HEK293T (cell line): ENCODE measurements at regions not wholly inside any gene's neighbourhood (a gene's known extent, or its start where the extent isn't known, plus 50 kb on each side); places are given as distances from the start of the nearest gene placed in this dataset.

Experiments used
- CTCF ChIA-PET: fragments of 350-600 bp; formaldehyde crosslinking; extraction: SDS; loops from one replicate; lab custom pipeline; 2021; ENCODE audit warnings: antibody characterized with exemption, inconsistent platforms; lab: Yijun Ruan, JAX
- POLR2A ChIA-PET: fragments of 350-600 bp; formaldehyde crosslinking; extraction: SDS; loops from one replicate; lab custom pipeline; 2020; ENCODE audit warnings: antibody characterized with exemption, inconsistent platforms; lab: Yijun Ruan, JAX
- DNase-seq: peaks from one replicate; pipeline ENCODE4 v3.0.0; 2012; ENCODE audit warnings: mixed read lengths; ENCODE audit errors: extremely low spot score
- ARNT ChIP-seq: fragments of 450-650 bp; IDR thresholded peaks from 2 replicates; pipeline ENCODE4 v1.6.1; 2017; ENCODE audit warnings: mild to moderate bottlenecking
- BHLHE40 ChIP-seq: fragments of 450-650 bp; IDR thresholded peaks from 2 replicates; pipeline ENCODE4 v1.6.1; 2016; ENCODE audit warnings: mild to moderate bottlenecking, moderate library complexity, borderline replicate concordance
- CTBP1 ChIP-seq: fragments of 450-650 bp; IDR thresholded peaks from 2 replicates; pipeline ENCODE4 v1.6.1; 2016; ENCODE audit warnings: borderline replicate concordance
- ELF4 ChIP-seq: fragments of 450-650 bp; IDR thresholded peaks from 2 replicates; pipeline ENCODE4 v1.6.1; 2017; ENCODE audit warnings: antibody characterized with exemption
- FOXA1 ChIP-seq: fragments of 450-650 bp; IDR thresholded peaks from 2 replicates; pipeline ENCODE4 v1.6.1; 2016; ENCODE audit warnings: mild to moderate bottlenecking
- FOXK2 ChIP-seq: fragments of 450-650 bp; IDR thresholded peaks from 2 replicates; pipeline ENCODE4 v1.6.1; 2016; ENCODE audit warnings: mild to moderate bottlenecking
- FOXM1 ChIP-seq: fragments of 450-650 bp; IDR thresholded peaks from 2 replicates; pipeline ENCODE4 v1.6.1; 2017; ENCODE audit warnings: mild to moderate bottlenecking, borderline replicate concordance
- HDGF ChIP-seq: fragments of 450-650 bp; IDR thresholded peaks from 2 replicates; pipeline ENCODE4 v1.6.1; 2017; ENCODE audit warnings: antibody characterized with exemption, borderline replicate concordance
- L3MBTL2 ChIP-seq: fragments of 450-650 bp; conservative IDR thresholded peaks from 2 replicates; pipeline ENCODE4 v1.6.1; 2016; ENCODE audit warnings: mild to moderate bottlenecking
- LEF1 ChIP-seq: fragments of 450-650 bp; IDR thresholded peaks from 2 replicates; pipeline ENCODE4 v1.6.1; 2017; ENCODE audit warnings: mild to moderate bottlenecking, borderline replicate concordance
- NFRKB ChIP-seq: fragments of 450-650 bp; IDR thresholded peaks from 2 replicates; pipeline ENCODE4 v1.6.1; 2016; ENCODE audit warnings: mild to moderate bottlenecking, moderate library complexity
- SP1 ChIP-seq: fragments of 450-650 bp; IDR thresholded peaks from 2 replicates; pipeline ENCODE4 v1.6.1; 2017
- SUZ12 ChIP-seq: fragments of 450-650 bp; IDR thresholded peaks from 2 replicates; pipeline ENCODE4 v1.6.1; 2016; ENCODE audit warnings: mild to moderate bottlenecking
- TARDBP ChIP-seq: fragments of 450-650 bp; IDR thresholded peaks from 2 replicates; pipeline ENCODE4 v1.6.1; 2016
- ZNF384 ChIP-seq: fragments of 450-650 bp; IDR thresholded peaks from 2 replicates; pipeline ENCODE4 v1.6.1; 2016
- TF ChIP-seq, protein P1 (sequence below): fragments of 450-650 bp; IDR thresholded peaks from 2 replicates; pipeline ENCODE4 v1.6.1; 2016

GRCh38 chr10:124183617-124184016 lies 90.2 kb upstream of the CHST15 start:
- no peak for DNase-seq
- ChIA-PET CTCF (no interaction called here), POLR2A (no interaction called here)
- no peak for TF ChIP-seq SUZ12
- TF ChIP-seq ARNT, result no peak
- TF ChIP-seq CTBP1, result no peak
- no peak for TF ChIP-seq SP1
- TF ChIP-seq, protein P1, sequence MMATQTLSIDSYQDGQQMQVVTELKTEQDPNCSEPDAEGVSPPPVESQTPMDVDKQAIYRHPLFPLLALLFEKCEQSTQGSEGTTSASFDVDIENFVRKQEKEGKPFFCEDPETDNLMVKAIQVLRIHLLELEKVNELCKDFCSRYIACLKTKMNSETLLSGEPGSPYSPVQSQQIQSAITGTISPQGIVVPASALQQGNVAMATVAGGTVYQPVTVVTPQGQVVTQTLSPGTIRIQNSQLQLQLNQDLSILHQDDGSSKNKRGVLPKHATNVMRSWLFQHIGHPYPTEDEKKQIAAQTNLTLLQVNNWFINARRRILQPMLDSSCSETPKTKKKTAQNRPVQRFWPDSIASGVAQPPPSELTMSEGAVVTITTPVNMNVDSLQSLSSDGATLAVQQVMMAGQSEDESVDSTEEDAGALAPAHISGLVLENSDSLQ, result no peak
- no peak for TF ChIP-seq FOXA1
- no peak for TF ChIP-seq TARDBP
- TF ChIP-seq BHLHE40, result no peak
- no peak for TF ChIP-seq ELF4
- no peak for TF ChIP-seq HDGF
- no peak for TF ChIP-seq L3MBTL2
- no peak for TF ChIP-seq FOXK2
- TF ChIP-seq FOXM1, result no peak
- no peak for TF ChIP-seq LEF1
- TF ChIP-seq ZNF384, result no peak
- no peak for TF ChIP-seq NFRKB

DNA sequence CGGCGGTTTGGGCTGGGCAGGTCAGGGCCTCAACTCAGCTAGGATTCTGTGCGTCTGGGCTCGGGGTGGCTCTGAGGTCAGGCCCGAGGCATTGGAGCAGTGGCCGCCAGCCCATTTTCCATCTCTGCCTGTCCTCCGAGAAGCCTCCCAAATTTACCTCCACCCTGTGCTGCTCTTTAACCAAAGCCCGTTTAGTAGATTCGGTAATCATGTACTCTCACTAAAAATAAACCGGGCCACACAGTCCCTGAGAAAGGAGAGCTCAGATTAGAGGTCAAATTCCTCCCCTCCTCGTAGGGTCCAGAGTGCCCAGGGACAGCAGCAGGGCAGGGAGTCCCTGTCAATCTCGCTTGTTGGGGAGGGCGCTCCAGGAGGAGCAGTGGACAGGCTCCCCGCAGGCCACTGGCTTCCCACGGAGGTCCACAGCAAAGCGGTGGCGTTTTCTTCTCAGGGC lies 88.7 kb upstream of the CHST15 start:
- CTCF ChIA-PET, result no interaction called here

GRCh38 chr10:124181656-124182055 lies 88.3 kb upstream of the CHST15 start:
- ChIA-PET POLR2A (no interaction called here), CTCF (no interaction called here)
- no peak for DNase-seq
- TF ChIP-seq BHLHE40, result no peak
- no peak for TF ChIP-seq ZNF384
- TF ChIP-seq ARNT, result no peak
- no peak for TF ChIP-seq L3MBTL2
- no peak for TF ChIP-seq TARDBP
- TF ChIP-seq FOXK2, result no peak
- TF ChIP-seq LEF1, result no peak
- TF ChIP-seq SUZ12, result no peak
- TF ChIP-seq NFRKB, result no peak
- no peak for TF ChIP-seq HDGF
- no peak for TF ChIP-seq FOXA1
- TF ChIP-seq SP1, result no peak
- no peak for TF ChIP-seq CTBP1
- TF ChIP-seq FOXM1, result no peak
- TF ChIP-seq ELF4, result no peak
- TF ChIP-seq, protein P1, result no peak

More for the DNA sequence above, 88.7 kb upstream of the CHST15 start:
- POLR2A ChIA-PET, result no interaction called here
- no peak for DNase-seq
- TF ChIP-seq NFRKB, result no peak
- TF ChIP-seq LEF1, result no peak
- no peak for TF ChIP-seq SP1

DNA sequence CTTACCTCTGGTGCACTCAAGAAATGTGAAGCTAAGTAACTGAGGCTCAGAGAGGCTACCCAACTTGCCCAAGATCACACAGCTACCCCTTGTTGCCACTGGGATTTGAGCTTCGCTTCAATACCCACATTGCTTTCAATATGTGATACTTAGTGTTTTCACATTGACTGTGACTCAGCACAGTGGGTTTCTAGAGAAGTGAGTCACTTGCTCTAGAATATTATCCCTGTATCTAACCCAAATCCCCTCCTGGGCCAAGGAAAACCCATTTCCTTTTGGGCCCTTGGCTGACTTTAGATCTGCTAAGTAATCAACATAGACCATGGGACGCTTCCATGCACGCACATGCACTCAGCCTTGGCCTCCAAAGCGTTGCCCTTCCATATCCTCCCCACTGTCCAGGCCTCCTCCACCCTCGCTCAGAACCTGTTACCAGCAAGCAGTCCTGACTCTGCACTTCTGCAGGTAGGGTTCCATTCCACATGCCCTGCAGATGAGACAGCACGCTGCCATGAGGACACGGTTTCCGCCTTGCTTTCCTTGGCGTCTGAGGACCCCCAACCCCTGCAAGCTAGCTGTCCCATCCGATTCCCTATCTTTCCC lies 87.7 kb upstream of the CHST15 start:
- TF ChIP-seq FOXA1, result no peak
- no peak for TF ChIP-seq SUZ12
- CTCF ChIA-PET, result no interaction called here
- no peak for DNase-seq
- POLR2A ChIA-PET, result no interaction called here

GRCh38 chr10:124180044-124180745 lies 86.8 kb upstream of the CHST15 start:
- ChIA-PET CTCF (no interaction called here), POLR2A (no interaction called here)
- TF ChIP-seq SP1 (no peak), ARNT (no peak), CTBP1 (no peak), TARDBP (no peak), ELF4 (no peak), ZNF384 (no peak), FOXA1 (no peak), FOXM1 (no peak), LEF1 (no peak), L3MBTL2 (no peak), BHLHE40 (no peak), SUZ12 (no peak), NFRKB (no peak), FOXK2 (no peak), HDGF (no peak)
- TF ChIP-seq, protein P1, result no peak
- DNase-seq, result no peak

GRCh38 chr10:124179308-124180043 lies 86.1 kb upstream of the CHST15 start:
- CTCF ChIA-PET, result interaction anchor here (0.6 kb wide), 1 partner anchor 43 kb away, joined by 3 read pairs; no protein-coding TSS in a partner anchor
- TF ChIP-seq SP1 (no peak), ZNF384 (no peak), L3MBTL2 (no peak), TARDBP (no peak), HDGF (no peak), ELF4 (no peak)
- TF ChIP-seq, protein P1, result no peak
- POLR2A ChIA-PET, result no interaction called here
- DNase-seq, result no peak
